ENCODE measurements at regions not wholly inside any gene's neighbourhood (a gene's known extent, or its start where the extent isn't known, plus 50 kb on each side); places are given as distances from the start of the nearest gene placed in this dataset.
"Not testable (repeated sequence)": the region's sequence is repeated elsewhere in the genome, so short reads cannot be mapped to it uniquely, and the experiment has no call there.

DNA sequence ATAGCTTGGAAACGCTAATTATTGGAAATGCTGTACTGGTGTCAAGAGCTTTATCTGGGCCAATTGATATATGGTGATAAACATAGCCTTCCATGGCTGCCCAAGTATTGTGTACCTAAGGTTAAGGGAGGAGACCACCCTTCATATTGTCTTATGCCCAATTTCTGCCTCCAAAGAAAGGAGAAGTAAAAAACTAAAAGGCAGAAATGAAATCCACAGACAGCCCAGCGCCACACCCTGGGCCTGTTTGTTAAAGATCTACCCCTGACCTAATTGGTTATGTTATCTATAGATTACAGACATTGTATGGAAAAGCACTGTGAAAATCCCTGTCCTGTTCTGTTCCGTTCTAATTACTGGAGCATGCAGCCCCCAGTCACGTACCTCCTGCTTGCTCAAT is 142.4 kb upstream of the RPS23 start:
- CTCF ChIA-PET (ENCODE audit: low intra/inter-chr PET ratio, low total read pairs); ATAC-seq; H3K79me2 ChIP-seq (ENCODE audit: insufficient read depth, low read length); H3K27me3 ChIP-seq (ENCODE audit: control insufficient read depth in 1 of 2, insufficient read depth in 2 of 2, low read length in 2 of 2); H3K4me3 ChIP-seq (replicated peaks in 1 of 3; ENCODE audit: insufficient read depth in 1 of 3, low read depth in 2 of 3, low read length in 3 of 3); BruUV-seq (replicated peaks); DNase-seq (ENCODE audit: low spot score); H3K27ac ChIP-seq (ENCODE audit: extremely low read length, insufficient read depth, low read length); H3K9me3 ChIP-seq (ENCODE audit: low read length); FAIRE-seq; intact Hi-C loops (cut with micrococcal nuclease; ENCODE audit: unreplicated experiment); H3K9ac ChIP-seq (ENCODE audit: insufficient read depth, low read depth, low read length); in situ Hi-C loops (cut with HindIII; ENCODE audit: extremely low pct_ligation_motif_present, low pct_unique_long_range_greater_than_20kb); H3K4me2 ChIP-seq (ENCODE audit: low read depth, low read length); H4K20me1 ChIP-seq (ENCODE audit: insufficient read depth, low read length); POLR2A ChIA-PET; H2AFZ ChIP-seq (ENCODE audit: low read length); H3K36me3 ChIP-seq (replicated peaks in 1 of 2; ENCODE audit: control insufficient read depth in 1 of 2, insufficient read depth in 2 of 2, low read length in 2 of 2): not testable (repeated sequence)
- H3K4me1 ChIP-seq (ENCODE audit: insufficient read depth, low read length), result peaks cover 14% of the 10 kb centered on the region
- 71% methylated on average over 4 of the region's 4 CpGs for WGBS (ENCODE audit: low lambda C conversion rate)

DNA sequence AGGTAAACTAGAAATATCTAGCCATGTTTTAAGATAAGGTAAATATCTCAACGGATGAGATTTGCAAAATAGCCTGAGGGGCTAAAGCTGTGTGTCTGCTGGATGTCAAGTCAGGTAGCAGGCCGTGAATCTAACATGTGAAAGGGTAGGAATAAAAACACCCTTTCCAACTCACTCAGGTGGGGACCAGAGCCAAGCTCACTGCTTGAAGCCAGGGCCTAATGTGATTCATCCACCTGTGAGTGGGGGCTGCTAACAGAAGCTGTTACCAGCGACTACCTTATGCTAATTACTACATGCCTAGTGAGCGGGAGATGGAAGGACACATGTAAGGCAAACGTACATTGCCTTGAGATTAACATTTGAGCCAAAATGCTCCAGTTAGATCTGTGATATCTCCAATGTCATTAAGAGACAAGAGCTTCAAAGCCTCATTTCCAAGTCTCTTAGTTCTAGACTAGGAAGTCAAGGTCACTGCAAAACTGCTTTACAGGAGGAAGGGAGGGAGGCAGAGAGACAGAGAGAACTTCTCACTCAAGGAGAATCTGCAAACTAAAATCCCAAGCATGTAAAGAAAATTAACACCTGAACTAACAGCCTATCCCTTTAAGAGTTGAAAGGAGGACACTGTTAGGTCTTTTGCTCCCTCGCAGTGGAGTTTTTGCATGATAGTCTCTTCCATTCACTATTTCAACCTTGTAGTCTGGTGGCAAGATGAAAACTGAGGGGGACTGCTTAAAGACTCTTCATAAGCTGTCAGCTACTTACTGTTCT is 141.6 kb upstream of the RPS23 start:
- intact Hi-C loops (cut with micrococcal nuclease; ENCODE audit: unreplicated experiment) (no loop called here), in situ Hi-C loops (cut with HindIII; ENCODE audit: extremely low pct_ligation_motif_present, low pct_unique_long_range_greater_than_20kb) (no loop called here)
- no peaks in the 10 kb centered on the region for H4K20me1 ChIP-seq (ENCODE audit: insufficient read depth, low read length)
- ATAC-seq (no peak), FAIRE-seq (no peak), DNase-seq (ENCODE audit: low spot score) (no peak)
- no peaks in the 10 kb centered on the region for H3K36me3 ChIP-seq (replicated peaks in 1 of 2; ENCODE audit: control insufficient read depth in 1 of 2, insufficient read depth in 2 of 2, low read length in 2 of 2)
- no peak overlapping the region for H3K4me3 ChIP-seq (replicated peaks in 1 of 3; ENCODE audit: insufficient read depth in 1 of 3, low read depth in 2 of 3, low read length in 3 of 3)
- no peak overlapping the region for H3K9ac ChIP-seq (ENCODE audit: insufficient read depth, low read depth, low read length)
- no peak overlapping the region for H3K4me2 ChIP-seq (ENCODE audit: low read depth, low read length)
- peaks cover 14% of the 10 kb centered on the region for H3K4me1 ChIP-seq (ENCODE audit: insufficient read depth, low read length)
- CTCF ChIA-PET (ENCODE audit: low intra/inter-chr PET ratio, low total read pairs), result no interaction called here
- no peaks in the 10 kb centered on the region for H3K27me3 ChIP-seq (ENCODE audit: control insufficient read depth in 1 of 2, insufficient read depth in 2 of 2, low read length in 2 of 2)
- POLR2A ChIA-PET, result no interaction called here
- no peak overlapping the region for H3K27ac ChIP-seq (ENCODE audit: extremely low read length, insufficient read depth, low read length)
- no peak overlapping the region for H2AFZ ChIP-seq (ENCODE audit: low read length)
- WGBS (ENCODE audit: low lambda C conversion rate), result 56% methylated on average over 5 of the region's 6 CpGs
- no peaks in the 10 kb centered on the region for H3K9me3 ChIP-seq (ENCODE audit: low read length)
- no peaks in the 10 kb centered on the region for H3K79me2 ChIP-seq (ENCODE audit: insufficient read depth, low read length)
- no TSS peak for BruUV-seq (replicated peaks)
- TF ChIP-seq ELF1 (CRISPR knock-in tag; IDR thresholded peaks at IDR 0.05) (no peak), CREM (IDR thresholded peaks at IDR 0.05) (no peak), CREM (CRISPR knock-in tag; IDR thresholded peaks at IDR 0.05) (no peak), NR2F2 (IDR thresholded peaks at IDR 0.05; ENCODE audit: borderline replicate concordance, low read depth) (no peak), ESRRA (CRISPR knock-in tag; IDR thresholded peaks at IDR 0.05; ENCODE audit: low read depth) (no peak), RARG (CRISPR knock-in tag; IDR thresholded peaks at IDR 0.05; ENCODE audit: low read depth) (no peak), ASH2L (IDR thresholded peaks at IDR 0.05; ENCODE audit: insufficient read length, low read depth, low read length) (no peak), TAF1 (CRISPR knock-in tag; IDR thresholded peaks at IDR 0.05) (no peak), HNF4G (IDR thresholded peaks at IDR 0.05; ENCODE audit: borderline replicate concordance, low read depth, low read length) (no peak), HNF4G (CRISPR knock-in tag; IDR thresholded peaks at IDR 0.05; ENCODE audit: borderline replicate concordance, low read depth) (no peak), ZEB1 (IDR thresholded peaks at IDR 0.05; ENCODE audit: insufficient replicate concordance, low read depth) (no peak), ZNF644 (CRISPR knock-in tag; IDR thresholded peaks at IDR 0.05; ENCODE audit: low read depth) (no peak), STAG1 (CRISPR knock-in tag; IDR thresholded peaks at IDR 0.05) (no peak), ZNF234 (CRISPR knock-in tag; conservative IDR thresholded peaks at IDR 0.05) (no peak), ZNF563 (CRISPR knock-in tag; IDR thresholded peaks at IDR 0.05) (no peak), ZNF775 (CRISPR knock-in tag; IDR thresholded peaks at IDR 0.05; ENCODE audit: borderline replicate concordance) (no peak)
- TF ChIP-seq, protein P1, sequence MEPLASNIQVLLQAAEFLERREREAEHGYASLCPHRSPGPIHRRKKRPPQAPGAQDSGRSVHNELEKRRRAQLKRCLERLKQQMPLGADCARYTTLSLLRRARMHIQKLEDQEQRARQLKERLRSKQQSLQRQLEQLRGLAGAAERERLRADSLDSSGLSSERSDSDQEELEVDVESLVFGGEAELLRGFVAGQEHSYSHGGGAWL (CRISPR knock-in tag; IDR thresholded peaks at IDR 0.05), result no peak
- TF ChIP-seq, protein P2, sequence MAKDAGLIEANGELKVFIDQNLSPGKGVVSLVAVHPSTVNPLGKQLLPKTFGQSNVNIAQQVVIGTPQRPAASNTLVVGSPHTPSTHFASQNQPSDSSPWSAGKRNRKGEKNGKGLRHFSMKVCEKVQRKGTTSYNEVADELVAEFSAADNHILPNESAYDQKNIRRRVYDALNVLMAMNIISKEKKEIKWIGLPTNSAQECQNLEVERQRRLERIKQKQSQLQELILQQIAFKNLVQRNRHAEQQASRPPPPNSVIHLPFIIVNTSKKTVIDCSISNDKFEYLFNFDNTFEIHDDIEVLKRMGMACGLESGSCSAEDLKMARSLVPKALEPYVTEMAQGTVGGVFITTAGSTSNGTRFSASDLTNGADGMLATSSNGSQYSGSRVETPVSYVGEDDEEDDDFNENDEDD (CRISPR knock-in tag; IDR thresholded peaks at IDR 0.05; ENCODE audit: borderline replicate concordance), result no peak
- TF ChIP-seq, protein P3, sequence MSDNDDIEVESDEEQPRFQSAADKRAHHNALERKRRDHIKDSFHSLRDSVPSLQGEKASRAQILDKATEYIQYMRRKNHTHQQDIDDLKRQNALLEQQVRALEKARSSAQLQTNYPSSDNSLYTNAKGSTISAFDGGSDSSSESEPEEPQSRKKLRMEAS (IDR thresholded peaks at IDR 0.05), result no peak

All from HepG2 (cell line).